ENCODE measurements at regions not wholly inside any gene's neighbourhood (a gene's known extent, or its start where the extent isn't known, plus 50 kb on each side); places are given as distances from the start of the nearest gene placed in this dataset.

DNA sequence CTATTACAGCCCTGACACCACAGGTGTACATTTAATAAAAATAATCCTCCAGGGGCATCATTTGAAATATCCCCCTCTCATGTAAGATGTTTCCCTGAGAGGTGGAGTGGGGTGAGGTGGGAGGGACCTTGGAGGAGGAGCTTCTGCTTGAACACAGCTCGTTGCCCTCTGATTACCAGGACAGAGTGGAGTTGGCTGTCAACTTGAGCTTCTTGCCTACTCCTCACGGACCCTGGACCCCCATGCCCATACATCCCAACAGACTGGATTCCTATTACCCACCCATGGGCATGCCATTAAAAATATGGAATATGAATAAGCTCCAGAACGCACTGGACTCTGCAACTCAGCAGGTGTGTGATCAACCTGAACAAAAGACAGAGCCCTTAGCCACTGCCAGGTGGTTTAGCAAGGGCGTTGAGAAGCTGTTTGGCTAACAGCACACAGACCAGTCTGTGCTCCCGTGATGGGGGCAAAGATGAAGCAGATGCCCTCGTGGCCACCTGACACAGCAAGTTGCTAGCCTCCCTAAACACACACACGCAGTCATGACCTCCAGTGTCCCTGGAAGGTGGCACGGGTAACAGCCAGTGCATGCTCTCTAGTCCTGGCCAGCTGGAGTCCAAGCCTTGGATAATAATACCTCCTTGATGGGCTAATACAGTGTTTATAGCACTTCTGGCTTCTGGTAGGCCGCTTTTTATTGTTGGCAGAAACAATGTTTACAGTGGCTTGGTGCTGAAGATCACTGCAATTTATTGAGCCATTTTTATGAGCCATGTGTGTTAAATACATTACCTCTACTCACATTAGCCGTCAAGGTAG lies 155.0 kb downstream of the TOMM20 start (continued):
- TF ChIP-seq, protein P1, sequence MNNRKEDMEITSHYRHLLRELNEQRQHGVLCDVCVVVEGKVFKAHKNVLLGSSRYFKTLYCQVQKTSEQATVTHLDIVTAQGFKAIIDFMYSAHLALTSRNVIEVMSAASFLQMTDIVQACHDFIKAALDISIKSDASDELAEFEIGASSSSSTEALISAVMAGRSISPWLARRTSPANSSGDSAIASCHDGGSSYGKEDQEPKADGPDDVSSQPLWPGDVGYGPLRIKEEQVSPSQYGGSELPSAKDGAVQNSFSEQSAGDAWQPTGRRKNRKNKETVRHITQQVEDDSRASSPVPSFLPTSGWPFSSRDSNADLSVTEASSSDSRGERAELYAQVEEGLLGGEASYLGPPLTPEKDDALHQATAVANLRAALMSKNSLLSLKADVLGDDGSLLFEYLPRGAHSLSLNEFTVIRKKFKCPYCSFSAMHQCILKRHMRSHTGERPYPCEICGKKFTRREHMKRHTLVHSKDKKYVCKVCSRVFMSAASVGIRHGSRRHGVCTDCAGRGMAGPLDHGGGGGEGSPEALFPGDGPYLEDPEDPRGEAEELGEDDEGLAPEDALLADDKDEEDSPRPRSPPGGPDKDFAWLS (CRISPR knock-in tag; IDR thresholded peaks at IDR 0.05; ENCODE audit: borderline replicate concordance): no peak
- TF ChIP-seq ZSCAN25 (CRISPR knock-in tag; IDR thresholded peaks at IDR 0.05): no peak
- no peak for TF ChIP-seq SSRP1 (CRISPR knock-in tag; IDR thresholded peaks at IDR 0.05)
- no peak for TF ChIP-seq SIN3B (IDR thresholded peaks at IDR 0.05; ENCODE audit: low read length)
- TF ChIP-seq JUN (CRISPR knock-in tag; IDR thresholded peaks at IDR 0.05): 0 out of 2 replicates have a peak, but pooled peaks have one; percentile 47
- peak in 1 of 2 experiments; percentile 30; a peak in 2 of 4 replicates for TF ChIP-seq EP300 (IDR thresholded peaks at IDR 0.05; ENCODE audit: low read depth in 2 of 2, low read length in 2 of 2)
- TF ChIP-seq EP300 (CRISPR knock-in tag; IDR thresholded peaks at IDR 0.05; ENCODE audit: borderline replicate concordance): 0 out of 2 replicates have a peak, but pooled peaks have one; percentile 12
- TF ChIP-seq, protein P2, sequence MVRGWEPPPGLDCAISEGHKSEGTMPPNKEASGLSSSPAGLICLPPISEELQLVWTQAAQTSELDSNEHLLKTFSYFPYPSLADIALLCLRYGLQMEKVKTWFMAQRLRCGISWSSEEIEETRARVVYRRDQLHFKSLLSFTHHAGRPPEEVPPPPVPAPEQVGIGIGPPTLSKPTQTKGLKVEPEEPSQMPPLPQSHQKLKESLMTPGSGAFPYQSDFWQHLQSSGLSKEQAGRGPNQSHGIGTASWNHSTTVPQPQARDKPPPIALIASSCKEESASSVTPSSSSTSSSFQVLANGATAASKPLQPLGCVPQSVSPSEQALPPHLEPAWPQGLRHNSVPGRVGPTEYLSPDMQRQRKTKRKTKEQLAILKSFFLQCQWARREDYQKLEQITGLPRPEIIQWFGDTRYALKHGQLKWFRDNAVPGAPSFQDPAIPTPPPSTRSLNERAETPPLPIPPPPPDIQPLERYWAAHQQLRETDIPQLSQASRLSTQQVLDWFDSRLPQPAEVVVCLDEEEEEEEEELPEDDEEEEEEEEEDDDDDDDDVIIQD (CRISPR knock-in tag; IDR thresholded peaks at IDR 0.05; ENCODE audit: low read depth): no peak
- TF ChIP-seq ZNF451 (CRISPR knock-in tag; IDR thresholded peaks at IDR 0.05): no peak
- no peak for TF ChIP-seq ZNF788 (CRISPR knock-in tag; IDR thresholded peaks at IDR 0.05; ENCODE audit: borderline replicate concordance)
- no peak for TF ChIP-seq DPF2 (CRISPR knock-in tag; IDR thresholded peaks at IDR 0.05; ENCODE audit: borderline replicate concordance, low read depth)
- peak; percentile 17; the same call in 1 of the 2 replicates for TF ChIP-seq GABPB1 (CRISPR knock-in tag; IDR thresholded peaks at IDR 0.05)
- no peak for TF ChIP-seq ZEB1 (IDR thresholded peaks at IDR 0.05; ENCODE audit: insufficient replicate concordance, low read depth)
- peak; percentile 77; the same call in 1 of the 2 replicates for TF ChIP-seq HNRNPL (IDR thresholded peaks at IDR 0.05; ENCODE audit: low read depth, low read length)
- no peak for TF ChIP-seq RBAK (CRISPR knock-in tag; IDR thresholded peaks at IDR 0.05)
- TF ChIP-seq, protein P3, sequence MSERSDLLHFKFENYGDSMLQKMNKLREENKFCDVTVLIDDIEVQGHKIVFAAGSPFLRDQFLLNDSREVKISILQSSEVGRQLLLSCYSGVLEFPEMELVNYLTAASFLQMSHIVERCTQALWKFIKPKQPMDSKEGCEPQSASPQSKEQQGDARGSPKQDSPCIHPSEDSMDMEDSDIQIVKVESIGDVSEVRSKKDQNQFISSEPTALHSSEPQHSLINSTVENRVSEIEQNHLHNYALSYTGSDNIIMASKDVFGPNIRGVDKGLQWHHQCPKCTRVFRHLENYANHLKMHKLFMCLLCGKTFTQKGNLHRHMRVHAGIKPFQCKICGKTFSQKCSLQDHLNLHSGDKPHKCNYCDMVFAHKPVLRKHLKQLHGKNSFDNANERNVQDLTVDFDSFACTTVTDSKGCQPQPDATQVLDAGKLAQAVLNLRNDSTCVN (CRISPR knock-in tag; IDR thresholded peaks at IDR 0.05; ENCODE audit: borderline replicate concordance): no peak
- no peak for TF ChIP-seq ZNF883 (CRISPR knock-in tag; IDR thresholded peaks at IDR 0.05; ENCODE audit: not compliant biosample characterization)
- no peak for TF ChIP-seq MED8 (CRISPR knock-in tag; IDR thresholded peaks at IDR 0.05; ENCODE audit: insufficient replicate concordance)
- no peak for TF ChIP-seq ZNF746 (CRISPR knock-in tag; IDR thresholded peaks at IDR 0.05)
- TF ChIP-seq, protein P4, sequence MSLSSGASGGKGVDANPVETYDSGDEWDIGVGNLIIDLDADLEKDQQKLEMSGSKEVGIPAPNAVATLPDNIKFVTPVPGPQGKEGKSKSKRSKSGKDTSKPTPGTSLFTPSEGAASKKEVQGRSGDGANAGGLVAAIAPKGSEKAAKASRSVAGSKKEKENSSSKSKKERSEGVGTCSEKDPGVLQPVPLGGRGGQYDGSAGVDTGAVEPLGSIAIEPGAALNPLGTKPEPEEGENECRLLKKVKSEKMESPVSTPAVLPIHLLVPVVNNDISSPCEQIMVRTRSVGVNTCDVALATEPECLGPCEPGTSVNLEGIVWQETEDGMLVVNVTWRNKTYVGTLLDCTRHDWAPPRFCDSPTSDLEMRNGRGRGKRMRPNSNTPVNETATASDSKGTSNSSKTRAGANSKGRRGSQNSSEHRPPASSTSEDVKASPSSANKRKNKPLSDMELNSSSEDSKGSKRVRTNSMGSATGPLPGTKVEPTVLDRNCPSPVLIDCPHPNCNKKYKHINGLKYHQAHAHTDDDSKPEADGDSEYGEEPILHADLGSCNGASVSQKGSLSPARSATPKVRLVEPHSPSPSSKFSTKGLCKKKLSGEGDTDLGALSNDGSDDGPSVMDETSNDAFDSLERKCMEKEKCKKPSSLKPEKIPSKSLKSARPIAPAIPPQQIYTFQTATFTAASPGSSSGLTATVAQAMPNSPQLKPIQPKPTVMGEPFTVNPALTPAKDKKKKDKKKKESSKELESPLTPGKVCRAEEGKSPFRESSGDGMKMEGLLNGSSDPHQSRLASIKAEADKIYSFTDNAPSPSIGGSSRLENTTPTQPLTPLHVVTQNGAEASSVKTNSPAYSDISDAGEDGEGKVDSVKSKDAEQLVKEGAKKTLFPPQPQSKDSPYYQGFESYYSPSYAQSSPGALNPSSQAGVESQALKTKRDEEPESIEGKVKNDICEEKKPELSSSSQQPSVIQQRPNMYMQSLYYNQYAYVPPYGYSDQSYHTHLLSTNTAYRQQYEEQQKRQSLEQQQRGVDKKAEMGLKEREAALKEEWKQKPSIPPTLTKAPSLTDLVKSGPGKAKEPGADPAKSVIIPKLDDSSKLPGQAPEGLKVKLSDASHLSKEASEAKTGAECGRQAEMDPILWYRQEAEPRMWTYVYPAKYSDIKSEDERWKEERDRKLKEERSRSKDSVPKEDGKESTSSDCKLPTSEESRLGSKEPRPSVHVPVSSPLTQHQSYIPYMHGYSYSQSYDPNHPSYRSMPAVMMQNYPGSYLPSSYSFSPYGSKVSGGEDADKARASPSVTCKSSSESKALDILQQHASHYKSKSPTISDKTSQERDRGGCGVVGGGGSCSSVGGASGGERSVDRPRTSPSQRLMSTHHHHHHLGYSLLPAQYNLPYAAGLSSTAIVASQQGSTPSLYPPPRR (CRISPR knock-in tag; IDR thresholded peaks at IDR 0.05; ENCODE audit: borderline replicate concordance): no peak
